Esophagus muscularis mucosa (tissue), 4 donors: ENCODE measurements at regions not wholly inside any gene's neighbourhood (a gene's known extent, or its start where the extent isn't known, plus 50 kb on each side); places are given as distances from the start of the nearest gene placed in this dataset.

Experiments
- DNase-seq: peaks from one replicate; pipeline ENCODE4 v3.0.0-alpha.2; 2017; ENCODE audit errors: extremely low spot score
- H3K27ac ChIP-seq, 4 donors: fragments of 200-600 bp; sonication (generic); replicated peaks in 1 of 4; 1 replicate in 3 of 4; 2 replicates in 1 of 4; pipeline ENCODE4 v1.5.1; 2016 to 2019; ENCODE audit warnings: mild to moderate bottlenecking in 1 of 4
- H3K27me3 ChIP-seq, 4 donors: fragments of 200-600 bp; sonication (generic); one replicate each; pipeline versions ENCODE4 v1.5.1 to v1.6.0; 2016 to 2019
- H3K36me3 ChIP-seq, 4 donors: fragments of 200-600 bp; sonication (generic); one replicate each; pipeline ENCODE4 v1.5.1; 2016 to 2019
- H3K4me1 ChIP-seq, 4 donors: fragments of 200-600 bp; sonication (generic); one replicate each; pipeline ENCODE4 v1.5.1; 2016 to 2019
- H3K4me3 ChIP-seq, 4 donors: fragments of 200-600 bp; sonication (generic); 1 replicate in 2 of 4; 2 replicates in 2 of 4; pipeline ENCODE4 v1.5.1; 2016 to 2019; ENCODE audit warnings: mild to moderate bottlenecking in 4 of 4, moderate library complexity in 1 of 4
- H3K9me3 ChIP-seq, 4 donors: fragments of 200-600 bp; sonication (generic); 1 replicate in 3 of 4; 2 replicates in 1 of 4; pipeline ENCODE4 v1.5.1; 2016 to 2019
- CTCF ChIP-seq, 3 experiments: fragments of 200-600 bp in 2 of 3; fragments of 450-650 bp in 1 of 3; sonication (generic) in 2 of 3; IDR thresholded peaks; one replicate each; pipeline ENCODE4 v1.5.1; 2017 to 2019; ENCODE audit warnings: antibody characterized with exemption in 3 of 3, mild to moderate bottlenecking in 2 of 3, moderate library complexity in 1 of 3
- EP300 ChIP-seq: sonication (generic); formaldehyde crosslinking; IDR thresholded peaks from one replicate; pipeline ENCODE4 v1.6.1; 2017; ENCODE audit warnings: antibody characterized with exemption
- POLR2A ChIP-seq: fragments of 450-650 bp; IDR thresholded peaks from one replicate; pipeline ENCODE4 v1.6.1; 2017; ENCODE audit warnings: antibody characterized with exemption, moderate library complexity, mild to moderate bottlenecking, low read depth
- POLR2AphosphoS5 ChIP-seq, 2 donors: sonication (generic); formaldehyde crosslinking; IDR thresholded peaks; one replicate each; pipeline ENCODE4 v1.6.1; 2017; ENCODE audit warnings: antibody characterized with exemption in 2 of 2
- WGBS: methylation state at CpG from one replicate; pipeline ENCODE4 v1.1.5; 2018; 5-methylcytosine and 5-hydroxymethylcytosine counted together
- intact Hi-C: fragments of 100-400 bp; cut with DNase I; formaldehyde crosslinking; loops from one replicate; pipeline ENCODE4 v1.15.1; 2023

GRCh38 chr11:95465887-95466286 is 234.9 kb upstream of the SESN3 start:
- TF ChIP-seq EP300 = no peak
- no peaks in the 10 kb centered on the region for H3K4me1 ChIP-seq
- intact Hi-C loops = no loop called here
- H3K4me3 ChIP-seq = no peak overlapping the region
- H3K9me3 ChIP-seq = no peaks in the 10 kb centered on the region
- DNase-seq = no peak
- H3K36me3 ChIP-seq = no peaks in the 10 kb centered on the region
- 81% methylated on average over 7 of the region's 7 CpGs for WGBS
- no peak overlapping the region for H3K27ac ChIP-seq
- H3K27me3 ChIP-seq = no peaks in the 10 kb centered on the region

- intact Hi-C loops = no loop called here
- Histone ChIP-seq H3K9me3 (no peaks in the 10 kb centered on the region), H3K4me3 (no peak overlapping the region), H3K36me3 (no peaks in the 10 kb centered on the region), H3K27ac (no peak overlapping the region), H3K4me1 (peaks cover 4 to 15% (median 10%) of the 10 kb centered on the region in 4 donors), H3K27me3 (no peaks in the 10 kb centered on the region)
- DNase-seq = no peak
- no peak for TF ChIP-seq POLR2AphosphoS5 (IDR thresholded peaks at IDR 0.05)
- no peak for TF ChIP-seq EP300
- no peak for TF ChIP-seq POLR2A
- no peak for TF ChIP-seq CTCF (IDR thresholded peaks at IDR 0.05)
These were observed 230.9 kb upstream of the SESN3 start for GRCh38 chr11:95461858-95462257.

GRCh38 chr11:95461348-95461747 is 230.3 kb upstream of the SESN3 start:
- Histone ChIP-seq H3K36me3 (no peaks in the 10 kb centered on the region), H3K27ac (no peak overlapping the region), H3K4me3 (no peak overlapping the region), H3K27me3 (no peaks in the 10 kb centered on the region), H3K4me1 (peaks cover 4 to 15% (median 10%) of the 10 kb centered on the region in 4 donors), H3K9me3 (no peaks in the 10 kb centered on the region)
- WGBS = 92% methylated on average over 2 of the region's 2 CpGs
- DNase-seq = peak; percentile 50
- intact Hi-C loops = no loop called here
- TF ChIP-seq CTCF (IDR thresholded peaks at IDR 0.05) (no peak), EP300 (no peak), POLR2AphosphoS5 (IDR thresholded peaks at IDR 0.05) (no peak), POLR2A (no peak)

GRCh38 chr11:95459291-95460042 is 228.5 kb upstream of the SESN3 start:
- no peak overlapping the region for H3K4me3 ChIP-seq
- TF ChIP-seq CTCF (IDR thresholded peaks at IDR 0.05) = no peak
- TF ChIP-seq EP300 = no peak
- TF ChIP-seq POLR2A = no peak
- no peak for TF ChIP-seq POLR2AphosphoS5 (IDR thresholded peaks at IDR 0.05)
- no peaks in the 10 kb centered on the region for H3K36me3 ChIP-seq
- H3K27me3 ChIP-seq = no peaks in the 10 kb centered on the region
- DNase-seq = no peak
- H3K27ac ChIP-seq = no peak overlapping the region
- H3K9me3 ChIP-seq = no peaks in the 10 kb centered on the region
- peaks cover 4 to 15% (median 10%) of the 10 kb centered on the region in 4 donors for H3K4me1 ChIP-seq
- intact Hi-C loops = no loop called here
- 46% methylated on average over 7 of the region's 7 CpGs for WGBS

- WGBS = over 99% methylated on average over 7 of the region's 7 CpGs
- H3K9me3 ChIP-seq = no peaks in the 10 kb centered on the region
- no peaks in the 10 kb centered on the region for H3K36me3 ChIP-seq
- H3K4me1 ChIP-seq = peaks cover 4 to 15% (median 13%) of the 10 kb centered on the region in 4 donors
- no peak overlapping the region for H3K4me3 ChIP-seq
- TF ChIP-seq POLR2A = no peak
- TF ChIP-seq EP300 = no peak
- TF ChIP-seq POLR2AphosphoS5 (IDR thresholded peaks at IDR 0.05) = no peak
- TF ChIP-seq CTCF (IDR thresholded peaks at IDR 0.05) = no peak
- DNase-seq = no peak
- H3K27ac ChIP-seq = no peak overlapping the region
- no peaks in the 10 kb centered on the region for H3K27me3 ChIP-seq
- intact Hi-C loops = no loop called here
These were observed 225.9 kb upstream of the SESN3 start for GRCh38 chr11:95456714-95457491.
